HCT116 (cell line): ENCODE measurements at regions not wholly inside any gene's neighbourhood (a gene's known extent, or its start where the extent isn't known, plus 50 kb on each side); places are given as distances from the start of the nearest gene placed in this dataset.

ENCODE experiments used
- ATAC-seq: fragments of 200-7000 bp; cut with Tn5 transposase; 2 replicates; pipeline ENCODE4 v1.9.1; 2020; ENCODE audit warnings: mild to moderate bottlenecking, moderate library complexity
- BruUV-seq: library from RNA; stranded (reverse); fragments of 400-500 nt; replicated peaks from 2 replicates; lab custom pipeline; 2021; lab: Mats Ljungman, UMichigan
- CTCF ChIA-PET: fragments of 300-600 bp; sonication (Branson Sonifier 250); formaldehyde crosslinking; loops from one replicate; lab custom pipeline; 2021; ENCODE audit warnings: antibody characterized with exemption; lab: Charles Lee
- POLR2A ChIA-PET: fragments of 300-600, 350-600 bp; sonication (Branson Sonifier 250); formaldehyde crosslinking; loops from one replicate; lab custom pipeline; 2021; ENCODE audit warnings: antibody characterized with exemption; lab: Charles Lee
- RAD21 ChIA-PET, 2 experiments: fragments of 300-600 bp; sonication (Branson Sonifier 250); formaldehyde crosslinking; loops; one replicate each; lab custom pipeline; 2023; ENCODE audit warnings: low total read pairs in 2 of 2; ENCODE audit not compliant: uncharacterized antibody in 2 of 2, unreplicated experiment in 2 of 2, low non-redundant PET in 1 of 2; lab: Charles Lee
- DNase-seq: peaks from one replicate; pipeline ENCODE4 v3.0.0-alpha.2; 2010; ENCODE audit warnings: low read depth, low spot score
- H2AFZ ChIP-seq: fragments of 200-600 bp; shearing (Covaris generic), sonication (generic); 2 replicates; pipeline ENCODE4 v1.6.1; 2017; ENCODE audit warnings: low read depth, mixed run types, mixed read lengths, antibody characterized with exemption, low read length; ENCODE audit not compliant: poor library complexity, severe bottlenecking
- H3K27ac ChIP-seq: 2 replicates; pipeline ENCODE4 v1.5.1; 2012; ENCODE audit warnings: low read depth, low read length
- H3K27me3 ChIP-seq: fragments of 200-600 bp; sonication (generic); 2 replicates; pipeline ENCODE4 v1.6.1; 2016; ENCODE audit warnings: mixed run types, low read length, mixed read lengths; ENCODE audit not compliant: insufficient read depth
- H3K36me3 ChIP-seq, 2 experiments: fragments of 200-500 bp in 1 of 2; fragments of 200-600 bp in 1 of 2; sonication (Bioruptor generic) in 1 of 2; sonication (generic) in 1 of 2; 2 replicates each; pipeline versions ENCODE4 v1.5.1 to v1.6.1; 2014 to 2016; ENCODE audit warnings: low read length in 2 of 2, inconsistent platforms in 1 of 2, mixed read lengths in 1 of 2, mixed run types in 1 of 2; ENCODE audit not compliant: insufficient read depth in 2 of 2, control insufficient read depth in 1 of 2
- H3K4me1 ChIP-seq, 2 experiments: fragments of 200-600 bp in 1 of 2; sonication (generic) in 1 of 2; 2 replicates each; pipeline versions ENCODE4 v1.5.1 to v1.6.1; 2012 to 2017; ENCODE audit warnings: low read length in 2 of 2, inconsistent platforms in 1 of 2, mild to moderate bottlenecking in 1 of 2, mixed read lengths in 1 of 2, mixed run types in 1 of 2, moderate library complexity in 1 of 2; ENCODE audit not compliant: insufficient read depth in 2 of 2, control insufficient read depth in 1 of 2
- H3K4me2 ChIP-seq: fragments of 200-600 bp; sonication (generic); 2 replicates; pipeline ENCODE4 v1.6.1; 2017; ENCODE audit warnings: mixed run types, low read length, mixed read lengths
- H3K4me3 ChIP-seq, 2 experiments: fragments of 200-600 bp in 1 of 2; sonication (generic) in 1 of 2; replicated peaks in 1 of 2; 2 replicates each; pipeline ENCODE4 v1.5.1; 2011 to 2016; ENCODE audit warnings: low read length in 2 of 2, control low read depth in 1 of 2, low read depth in 1 of 2, mild to moderate bottlenecking in 1 of 2, mixed read lengths in 1 of 2, mixed run types in 1 of 2
- H3K79me2 ChIP-seq: fragments of 200-600 bp; sonication (generic); 2 replicates; pipeline ENCODE4 v1.6.1; 2017; ENCODE audit warnings: mild to moderate bottlenecking, mixed run types, low read length, moderate library complexity, mixed read lengths; ENCODE audit not compliant: insufficient read depth
- H3K9ac ChIP-seq: fragments of 200-600 bp; sonication (generic); 2 replicates; pipeline ENCODE4 v1.6.1; 2016; ENCODE audit warnings: low read length, mixed read lengths
- H3K9me2 ChIP-seq: fragments of 200-600 bp; sonication (generic), shearing (Covaris generic); 2 replicates; pipeline ENCODE4 v1.6.1; 2017; ENCODE audit warnings: mixed run types, mild to moderate bottlenecking, moderate library complexity; ENCODE audit not compliant: insufficient read depth
- H3K9me3 ChIP-seq, 2 experiments: fragments of 200-500 bp in 1 of 2; fragments of 200-600 bp in 1 of 2; sonication (Bioruptor generic) in 1 of 2; sonication (generic) in 1 of 2; 2 replicates each; pipeline ENCODE4 v1.6.1; 2014 to 2017; ENCODE audit warnings: low read length in 2 of 2, mixed read lengths in 2 of 2, inconsistent platforms in 1 of 2, low read depth in 1 of 2, mild to moderate bottlenecking in 1 of 2, mixed run types in 1 of 2, moderate library complexity in 1 of 2; ENCODE audit not compliant: control insufficient read depth in 1 of 2, insufficient read depth in 1 of 2
- H4K20me1 ChIP-seq: fragments of 200-600 bp; sonication (generic), shearing (Covaris generic); 2 replicates; pipeline ENCODE4 v1.6.1; 2017; ENCODE audit warnings: mixed run types, mild to moderate bottlenecking, moderate library complexity; ENCODE audit not compliant: insufficient read depth
- CEBPB ChIP-seq: IDR thresholded peaks from 2 replicates; pipeline ENCODE4 v1.6.1; 2012; ENCODE audit warnings: low read depth
- ELF1 ChIP-seq: IDR thresholded peaks from 2 replicates; pipeline ENCODE4 v1.6.1; 2012; ENCODE audit warnings: low read depth, borderline replicate concordance
- EZH2 ChIP-seq: fragments of 200-600 bp; sonication (generic); IDR thresholded peaks from 2 replicates; pipeline ENCODE4 v1.6.1; 2017; ENCODE audit warnings: antibody characterized with exemption, mixed run types
- ZFX ChIP-seq: fragments of 450-650 bp; IDR thresholded peaks from 2 replicates; pipeline ENCODE4 v1.6.1; 2017
- ZNF274 ChIP-seq: fragments of 200-500 bp; sonication (Bioruptor generic); IDR thresholded peaks from 2 replicates; pipeline ENCODE4 v1.6.1; 2014; ENCODE audit warnings: mild to moderate bottlenecking, low read depth, low read length, inconsistent platforms
- intact Hi-C: fragments of 100-400 bp; cut with micrococcal nuclease; formaldehyde crosslinking; loops from 2 replicates; pipeline ENCODE4 v1.10.0; 2022
- TF ChIP-seq, protein P1 (sequence below): IDR thresholded peaks from 2 replicates; pipeline ENCODE4 v1.6.1; 2012; ENCODE audit warnings: low read depth
- TF ChIP-seq, protein P2 (sequence below): IDR thresholded peaks from 2 replicates; pipeline ENCODE4 v1.6.1; 2012

DNA sequence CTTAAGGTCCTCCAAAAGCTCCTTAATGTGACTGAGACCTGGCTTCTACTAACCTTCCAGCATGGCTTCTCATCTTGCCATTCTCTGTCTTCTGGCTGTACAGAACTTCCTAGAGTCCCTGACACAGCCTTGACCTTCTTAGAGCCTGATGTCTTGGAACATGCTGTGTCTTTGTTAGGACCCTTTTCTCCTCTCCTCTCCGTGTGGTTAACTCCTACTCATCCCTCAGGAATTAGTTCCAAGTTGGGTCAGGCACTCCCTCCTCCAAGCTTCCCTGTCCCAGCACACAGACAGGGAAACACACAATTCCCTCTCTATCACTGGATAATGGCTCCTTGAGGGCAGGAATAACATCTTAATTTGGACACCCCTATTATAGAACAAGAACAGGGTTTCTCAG lies 275.4 kb upstream of the USP24 start:
- peaks cover 0 to 9% of the 10 kb centered on the region in 2 experiments; a peak in 1 of 4 replicates for H3K4me1 ChIP-seq
- H4K20me1 ChIP-seq, result no peaks in the 10 kb centered on the region
- intact Hi-C loops, result no loop called here
- no peak for DNase-seq
- H3K9me3 ChIP-seq, result no peaks in the 10 kb centered on the region
- no peak overlapping the region for H2AFZ ChIP-seq
- H3K27me3 ChIP-seq, result no peaks in the 10 kb centered on the region
- no peak overlapping the region for H3K9ac ChIP-seq
- H3K27ac ChIP-seq, result no peak overlapping the region
- ChIA-PET POLR2A (no interaction called here), RAD21 (no interaction called here)
- TF ChIP-seq ZNF274 (no peak), CEBPB (no peak), EZH2 (no peak), ELF1 (no peak), ZFX (no peak)
- TF ChIP-seq, protein P1, sequence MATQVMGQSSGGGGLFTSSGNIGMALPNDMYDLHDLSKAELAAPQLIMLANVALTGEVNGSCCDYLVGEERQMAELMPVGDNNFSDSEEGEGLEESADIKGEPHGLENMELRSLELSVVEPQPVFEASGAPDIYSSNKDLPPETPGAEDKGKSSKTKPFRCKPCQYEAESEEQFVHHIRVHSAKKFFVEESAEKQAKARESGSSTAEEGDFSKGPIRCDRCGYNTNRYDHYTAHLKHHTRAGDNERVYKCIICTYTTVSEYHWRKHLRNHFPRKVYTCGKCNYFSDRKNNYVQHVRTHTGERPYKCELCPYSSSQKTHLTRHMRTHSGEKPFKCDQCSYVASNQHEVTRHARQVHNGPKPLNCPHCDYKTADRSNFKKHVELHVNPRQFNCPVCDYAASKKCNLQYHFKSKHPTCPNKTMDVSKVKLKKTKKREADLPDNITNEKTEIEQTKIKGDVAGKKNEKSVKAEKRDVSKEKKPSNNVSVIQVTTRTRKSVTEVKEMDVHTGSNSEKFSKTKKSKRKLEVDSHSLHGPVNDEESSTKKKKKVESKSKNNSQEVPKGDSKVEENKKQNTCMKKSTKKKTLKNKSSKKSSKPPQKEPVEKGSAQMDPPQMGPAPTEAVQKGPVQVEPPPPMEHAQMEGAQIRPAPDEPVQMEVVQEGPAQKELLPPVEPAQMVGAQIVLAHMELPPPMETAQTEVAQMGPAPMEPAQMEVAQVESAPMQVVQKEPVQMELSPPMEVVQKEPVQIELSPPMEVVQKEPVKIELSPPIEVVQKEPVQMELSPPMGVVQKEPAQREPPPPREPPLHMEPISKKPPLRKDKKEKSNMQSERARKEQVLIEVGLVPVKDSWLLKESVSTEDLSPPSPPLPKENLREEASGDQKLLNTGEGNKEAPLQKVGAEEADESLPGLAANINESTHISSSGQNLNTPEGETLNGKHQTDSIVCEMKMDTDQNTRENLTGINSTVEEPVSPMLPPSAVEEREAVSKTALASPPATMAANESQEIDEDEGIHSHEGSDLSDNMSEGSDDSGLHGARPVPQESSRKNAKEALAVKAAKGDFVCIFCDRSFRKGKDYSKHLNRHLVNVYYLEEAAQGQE, result no peak
- TF ChIP-seq, protein P2, sequence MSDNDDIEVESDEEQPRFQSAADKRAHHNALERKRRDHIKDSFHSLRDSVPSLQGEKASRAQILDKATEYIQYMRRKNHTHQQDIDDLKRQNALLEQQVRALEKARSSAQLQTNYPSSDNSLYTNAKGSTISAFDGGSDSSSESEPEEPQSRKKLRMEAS, result no peak
- TF ChIP-seq, all 23 proteins: peak for 0
- BruUV-seq, result no TSS peak
- CTCF ChIA-PET, result interaction anchor here (0.6 to 1.0 kb wide), 2 partner anchors 82 to 720 kb away, joined by 3 to 4 read pairs; no protein-coding TSS in a partner anchor
- no peak overlapping the region for H3K4me3 ChIP-seq
- no peak overlapping the region for H3K4me2 ChIP-seq
- ATAC-seq, result no peak
- H3K79me2 ChIP-seq, result no peaks in the 10 kb centered on the region
- no peaks in the 10 kb centered on the region for H3K9me2 ChIP-seq
- no peaks in the 10 kb centered on the region for H3K36me3 ChIP-seq
